ENCODE measurements at regions not wholly inside any gene's neighbourhood (a gene's known extent, or its start where the extent isn't known, plus 50 kb on each side); places are given as distances from the start of the nearest gene placed in this dataset.

DNA sequence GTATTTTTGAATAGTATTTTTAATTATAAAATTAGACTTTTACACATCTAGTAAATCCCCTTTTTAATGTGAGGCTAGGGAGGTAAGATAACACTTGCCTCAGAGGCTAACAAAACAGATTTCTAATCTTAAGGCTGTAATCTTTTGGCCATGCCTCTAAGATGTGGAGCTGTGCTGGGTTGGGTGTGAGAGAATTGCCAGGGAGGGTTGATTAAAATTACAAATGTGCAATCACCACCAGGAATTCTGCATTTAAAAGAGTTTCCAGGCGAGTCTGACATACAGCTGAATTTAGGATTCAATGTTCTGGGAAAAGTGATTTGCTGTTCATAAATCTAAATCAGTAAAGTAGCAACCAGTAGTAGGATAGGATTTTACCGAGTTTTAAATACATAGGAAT lies 73.3 kb downstream of the NUDT12 start:
- TF ChIP-seq, protein P1, sequence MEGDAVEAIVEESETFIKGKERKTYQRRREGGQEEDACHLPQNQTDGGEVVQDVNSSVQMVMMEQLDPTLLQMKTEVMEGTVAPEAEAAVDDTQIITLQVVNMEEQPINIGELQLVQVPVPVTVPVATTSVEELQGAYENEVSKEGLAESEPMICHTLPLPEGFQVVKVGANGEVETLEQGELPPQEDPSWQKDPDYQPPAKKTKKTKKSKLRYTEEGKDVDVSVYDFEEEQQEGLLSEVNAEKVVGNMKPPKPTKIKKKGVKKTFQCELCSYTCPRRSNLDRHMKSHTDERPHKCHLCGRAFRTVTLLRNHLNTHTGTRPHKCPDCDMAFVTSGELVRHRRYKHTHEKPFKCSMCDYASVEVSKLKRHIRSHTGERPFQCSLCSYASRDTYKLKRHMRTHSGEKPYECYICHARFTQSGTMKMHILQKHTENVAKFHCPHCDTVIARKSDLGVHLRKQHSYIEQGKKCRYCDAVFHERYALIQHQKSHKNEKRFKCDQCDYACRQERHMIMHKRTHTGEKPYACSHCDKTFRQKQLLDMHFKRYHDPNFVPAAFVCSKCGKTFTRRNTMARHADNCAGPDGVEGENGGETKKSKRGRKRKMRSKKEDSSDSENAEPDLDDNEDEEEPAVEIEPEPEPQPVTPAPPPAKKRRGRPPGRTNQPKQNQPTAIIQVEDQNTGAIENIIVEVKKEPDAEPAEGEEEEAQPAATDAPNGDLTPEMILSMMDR (IDR thresholded peaks at IDR 0.05): no peak
- TF ChIP-seq POLR2A (IDR thresholded peaks at IDR 0.05): no peak
- no peak for TF ChIP-seq EP300 (IDR thresholded peaks at IDR 0.05)
